ENCODE measurements at regions not wholly inside any gene's neighbourhood (a gene's known extent, or its start where the extent isn't known, plus 50 kb on each side); places are given as distances from the start of the nearest gene placed in this dataset.

DNA sequence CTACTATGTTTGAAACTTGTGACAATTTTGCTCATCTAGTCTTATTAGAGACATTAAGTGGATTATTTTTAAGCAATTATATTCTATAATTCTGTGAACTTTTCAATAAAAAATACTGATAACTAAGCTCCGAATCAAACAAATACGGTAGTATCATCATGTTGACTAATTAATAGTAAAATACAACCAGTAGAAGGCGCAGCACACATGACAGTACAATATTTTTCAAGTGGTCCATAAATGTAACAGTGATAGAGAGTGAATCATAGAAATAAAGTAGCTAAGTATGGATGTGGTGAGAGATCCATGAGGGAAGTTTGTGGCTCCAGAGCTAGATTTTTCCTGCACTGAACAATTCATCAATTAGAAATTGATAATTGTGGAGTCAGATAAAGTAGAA is 666.2 kb downstream of the KCTD8 start:
- TF ChIP-seq, protein P1, sequence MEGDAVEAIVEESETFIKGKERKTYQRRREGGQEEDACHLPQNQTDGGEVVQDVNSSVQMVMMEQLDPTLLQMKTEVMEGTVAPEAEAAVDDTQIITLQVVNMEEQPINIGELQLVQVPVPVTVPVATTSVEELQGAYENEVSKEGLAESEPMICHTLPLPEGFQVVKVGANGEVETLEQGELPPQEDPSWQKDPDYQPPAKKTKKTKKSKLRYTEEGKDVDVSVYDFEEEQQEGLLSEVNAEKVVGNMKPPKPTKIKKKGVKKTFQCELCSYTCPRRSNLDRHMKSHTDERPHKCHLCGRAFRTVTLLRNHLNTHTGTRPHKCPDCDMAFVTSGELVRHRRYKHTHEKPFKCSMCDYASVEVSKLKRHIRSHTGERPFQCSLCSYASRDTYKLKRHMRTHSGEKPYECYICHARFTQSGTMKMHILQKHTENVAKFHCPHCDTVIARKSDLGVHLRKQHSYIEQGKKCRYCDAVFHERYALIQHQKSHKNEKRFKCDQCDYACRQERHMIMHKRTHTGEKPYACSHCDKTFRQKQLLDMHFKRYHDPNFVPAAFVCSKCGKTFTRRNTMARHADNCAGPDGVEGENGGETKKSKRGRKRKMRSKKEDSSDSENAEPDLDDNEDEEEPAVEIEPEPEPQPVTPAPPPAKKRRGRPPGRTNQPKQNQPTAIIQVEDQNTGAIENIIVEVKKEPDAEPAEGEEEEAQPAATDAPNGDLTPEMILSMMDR (IDR thresholded peaks at IDR 0.05; ENCODE audit: low read length) = 0 out of 2 replicates have a peak, but pooled peaks have one; percentile 18
- no peak for TF ChIP-seq EZH2 (optimal IDR thresholded peaks at IDR 0.05; ENCODE audit: low read depth, low read length)

Data from MM.1S (cell line).